ENCODE measurements at regions not wholly inside any gene's neighbourhood (a gene's known extent, or its start where the extent isn't known, plus 50 kb on each side); places are given as distances from the start of the nearest gene placed in this dataset.

GRCh38 chr14:98162856-98163805 is 1108.9 kb downstream of the BCL11B start:
- H3K27ac ChIP-seq = no peak overlapping the region
- TF ChIP-seq ZFX (IDR thresholded peaks at IDR 0.05) (no peak), CTCF (conservative IDR thresholded peaks at IDR 0.05) (no peak)

DNA sequence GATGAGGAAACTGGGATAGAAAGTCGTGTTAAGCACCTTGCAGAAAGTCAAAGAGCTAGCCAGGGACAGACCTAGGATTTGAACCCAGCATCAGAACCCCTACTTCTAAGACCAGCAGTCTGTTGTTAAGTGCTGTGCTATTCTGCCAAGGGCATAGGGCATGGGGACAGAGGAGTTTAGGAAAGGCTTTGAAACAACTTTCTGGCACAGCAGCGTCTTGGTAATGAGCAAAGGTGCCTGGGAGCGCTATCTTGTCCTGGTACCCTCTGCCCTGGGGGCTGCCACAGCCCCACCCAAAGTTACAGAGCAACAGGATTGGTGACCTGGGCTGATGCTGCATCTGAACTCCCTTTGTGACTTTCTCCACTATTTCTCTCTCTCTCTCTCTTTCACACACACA is 1108.1 kb downstream of the BCL11B start:
- no peak for TF ChIP-seq ZFX (IDR thresholded peaks at IDR 0.05)
- no peak for TF ChIP-seq CTCF (conservative IDR thresholded peaks at IDR 0.05)
- no peak overlapping the region for H3K27ac ChIP-seq

DNA sequence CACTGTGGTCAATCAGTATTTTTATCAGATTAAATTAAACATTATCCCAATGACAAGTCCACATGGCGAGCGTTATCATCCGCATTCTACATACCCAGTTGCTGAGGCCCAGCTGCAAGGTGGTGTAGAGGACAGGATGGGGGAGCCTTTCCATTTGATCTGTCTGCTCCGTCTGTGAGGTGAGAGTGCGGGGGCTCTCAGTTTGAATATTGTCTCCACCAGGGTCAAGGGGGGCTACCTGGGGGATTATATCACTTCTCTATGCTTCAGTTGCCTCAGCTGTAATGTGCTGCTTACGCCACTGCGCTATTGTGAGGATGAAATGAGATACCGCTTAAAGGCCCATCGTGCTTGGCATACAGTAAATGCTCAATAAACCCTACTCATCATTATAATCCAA is 1106.0 kb downstream of the BCL11B start:
- TF ChIP-seq ZFX (IDR thresholded peaks at IDR 0.05) (no peak), CTCF (conservative IDR thresholded peaks at IDR 0.05) (no peak)
- no peak overlapping the region for H3K27ac ChIP-seq

DNA sequence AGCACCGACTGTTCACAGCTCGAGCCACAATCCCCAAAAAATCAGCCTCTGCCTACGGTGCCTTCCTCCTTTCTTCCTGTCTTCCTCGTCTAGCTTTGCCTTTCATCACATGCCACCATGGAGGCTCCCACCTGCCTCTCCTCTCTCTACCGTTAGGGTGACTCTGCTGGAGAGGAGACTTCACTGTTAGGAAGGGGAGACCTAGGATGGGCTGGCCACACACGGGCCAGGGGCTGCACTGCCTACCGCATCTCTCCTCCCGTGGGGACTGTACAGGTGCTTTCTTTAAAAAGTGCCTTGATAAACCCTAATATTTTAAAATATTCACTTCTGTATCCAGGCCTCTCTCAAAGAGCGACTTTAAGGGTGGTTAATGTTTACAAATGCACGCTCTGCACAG is 1104.7 kb downstream of the BCL11B start:
- no peak overlapping the region for H3K27ac ChIP-seq
- TF ChIP-seq ZFX (IDR thresholded peaks at IDR 0.05) = no peak
- TF ChIP-seq CTCF (conservative IDR thresholded peaks at IDR 0.05) = no peak

GRCh38 chr14:98167705-98168104 is 1104.3 kb downstream of the BCL11B start:
- TF ChIP-seq CTCF (conservative IDR thresholded peaks at IDR 0.05) = no peak
- TF ChIP-seq ZFX (IDR thresholded peaks at IDR 0.05) = no peak
- H3K27ac ChIP-seq = no peak overlapping the region

DNA sequence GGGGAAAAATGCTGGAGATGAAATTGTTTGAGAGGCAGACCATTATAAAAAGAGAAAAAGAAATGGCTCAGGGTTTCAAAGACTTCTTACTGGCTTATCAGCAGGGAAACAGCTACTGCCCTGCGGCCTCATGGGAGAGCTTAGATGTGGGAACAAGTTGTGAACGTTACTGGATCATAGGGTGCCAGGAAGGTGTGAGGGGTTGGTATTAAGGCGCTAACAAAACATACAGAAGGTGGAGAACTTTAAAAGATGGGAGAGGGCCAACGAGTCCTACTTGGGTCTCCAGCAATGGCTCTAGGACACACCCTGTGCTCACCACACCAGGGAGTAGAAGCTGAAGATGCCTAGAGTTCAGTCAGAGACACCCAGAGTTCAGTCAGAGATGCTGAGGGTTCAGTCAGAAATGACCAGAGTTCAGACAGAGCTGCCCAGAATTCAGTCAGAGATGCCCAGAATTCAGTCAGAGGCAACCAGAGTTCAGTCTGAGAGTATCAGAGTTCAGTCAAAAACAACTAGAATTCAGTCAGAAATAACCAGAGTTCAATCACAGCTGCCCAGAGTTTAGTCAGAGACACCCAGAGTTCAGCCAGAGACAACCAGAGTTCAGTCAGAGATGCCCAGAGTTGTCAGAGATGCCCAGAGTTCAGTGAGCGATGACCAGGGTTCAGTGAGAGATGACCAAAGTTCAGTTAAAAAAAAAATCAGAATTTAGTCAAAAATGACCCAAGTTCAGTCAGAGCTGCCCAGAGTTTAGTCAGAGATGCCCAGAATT is 1103.6 kb downstream of the BCL11B start:
- no peak overlapping the region for H3K27ac ChIP-seq
- TF ChIP-seq ZFX (IDR thresholded peaks at IDR 0.05) = no peak
- TF ChIP-seq CTCF (conservative IDR thresholded peaks at IDR 0.05) = no peak

DNA sequence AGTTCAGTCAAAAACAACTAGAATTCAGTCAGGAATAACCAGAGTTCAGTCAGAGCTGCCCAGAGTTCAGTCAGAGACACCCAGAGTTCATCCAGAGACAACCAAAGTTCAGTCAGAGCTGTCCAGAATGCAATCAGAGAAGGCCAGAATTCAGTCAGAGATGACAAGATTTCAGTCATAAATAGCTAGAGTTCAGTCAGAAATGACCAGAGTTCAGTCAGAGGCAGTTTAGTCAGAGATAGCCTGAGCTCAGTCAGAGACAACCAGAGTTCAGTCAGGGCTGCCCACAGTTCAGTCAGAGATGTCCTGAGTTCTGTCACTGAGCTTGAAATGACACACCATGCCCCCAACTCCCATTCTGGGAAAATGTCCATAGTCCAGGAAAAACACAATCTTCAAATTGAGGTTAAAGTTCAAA is 1102.8 kb downstream of the BCL11B start:
- H3K27ac ChIP-seq = no peak overlapping the region
- no peak for TF ChIP-seq ZFX (IDR thresholded peaks at IDR 0.05)
